GM10248 (cell line): ENCODE measurements at regions not wholly inside any gene's neighbourhood (a gene's known extent, or its start where the extent isn't known, plus 50 kb on each side); places are given as distances from the start of the nearest gene placed in this dataset.

Experiments
- CTCF ChIA-PET: fragments of 300-600 bp; sonication (Branson Sonifier 250); formaldehyde crosslinking; extraction: SDS; loops from one replicate; lab custom pipeline; 2021; ENCODE audit warnings: antibody characterized with exemption; lab: Yijun Ruan, JAX
- POLR2A ChIA-PET: fragments of 350-650 bp; sonication (Branson Sonifier 250); formaldehyde crosslinking; extraction: SDS; loops from one replicate; lab custom pipeline; 2020; ENCODE audit warnings: antibody characterized with exemption; lab: Yijun Ruan, JAX
- DNase-seq: peaks from one replicate; pipeline ENCODE4 v3.0.0; 2012; ENCODE audit errors: extremely low spot score
- TF ChIP-seq, protein P1 (sequence below): IDR thresholded peaks from 2 replicates; pipeline ENCODE4 v1.5.1; 2012; ENCODE audit warnings: mild to moderate bottlenecking, low read depth; ENCODE audit errors: extremely low read depth, missing control alignments, control extremely low read depth

DNA sequence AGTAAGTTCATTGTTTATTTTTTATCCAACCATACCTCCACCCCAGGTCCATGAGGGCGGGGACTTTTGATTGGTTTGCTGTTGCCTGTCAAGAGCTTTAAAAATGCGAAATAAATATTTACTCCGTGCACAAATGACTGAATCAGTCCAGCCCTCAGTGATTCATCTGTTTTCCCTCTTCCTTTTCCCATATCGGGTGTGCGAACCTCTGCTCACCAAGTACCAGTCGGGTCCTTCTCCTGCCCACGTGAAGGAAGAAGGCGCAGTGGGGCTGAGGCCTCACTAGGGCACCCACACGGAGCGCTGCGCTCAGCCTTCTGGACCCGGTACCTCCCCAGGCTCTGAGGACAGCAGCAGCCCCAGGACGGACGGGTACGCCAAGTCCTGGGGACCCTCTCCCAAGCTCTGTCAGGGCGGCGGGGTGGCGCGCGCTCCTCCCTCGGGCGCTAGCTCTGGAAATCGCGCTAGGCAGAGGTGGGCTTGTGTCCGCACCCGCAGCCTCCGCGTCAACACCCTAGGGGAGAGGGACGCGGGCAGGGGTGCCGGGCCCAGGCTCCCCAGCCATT, 70.5 kb upstream of the EPHB3 start:
- no peak for DNase-seq
- TF ChIP-seq, protein P1, sequence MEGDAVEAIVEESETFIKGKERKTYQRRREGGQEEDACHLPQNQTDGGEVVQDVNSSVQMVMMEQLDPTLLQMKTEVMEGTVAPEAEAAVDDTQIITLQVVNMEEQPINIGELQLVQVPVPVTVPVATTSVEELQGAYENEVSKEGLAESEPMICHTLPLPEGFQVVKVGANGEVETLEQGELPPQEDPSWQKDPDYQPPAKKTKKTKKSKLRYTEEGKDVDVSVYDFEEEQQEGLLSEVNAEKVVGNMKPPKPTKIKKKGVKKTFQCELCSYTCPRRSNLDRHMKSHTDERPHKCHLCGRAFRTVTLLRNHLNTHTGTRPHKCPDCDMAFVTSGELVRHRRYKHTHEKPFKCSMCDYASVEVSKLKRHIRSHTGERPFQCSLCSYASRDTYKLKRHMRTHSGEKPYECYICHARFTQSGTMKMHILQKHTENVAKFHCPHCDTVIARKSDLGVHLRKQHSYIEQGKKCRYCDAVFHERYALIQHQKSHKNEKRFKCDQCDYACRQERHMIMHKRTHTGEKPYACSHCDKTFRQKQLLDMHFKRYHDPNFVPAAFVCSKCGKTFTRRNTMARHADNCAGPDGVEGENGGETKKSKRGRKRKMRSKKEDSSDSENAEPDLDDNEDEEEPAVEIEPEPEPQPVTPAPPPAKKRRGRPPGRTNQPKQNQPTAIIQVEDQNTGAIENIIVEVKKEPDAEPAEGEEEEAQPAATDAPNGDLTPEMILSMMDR = no peak
- POLR2A ChIA-PET = no interaction called here
- CTCF ChIA-PET = interaction anchor here (1.3 kb wide), 1 partner anchor 10 kb away, joined by 4 read pairs; no protein-coding TSS in a partner anchor

DNA sequence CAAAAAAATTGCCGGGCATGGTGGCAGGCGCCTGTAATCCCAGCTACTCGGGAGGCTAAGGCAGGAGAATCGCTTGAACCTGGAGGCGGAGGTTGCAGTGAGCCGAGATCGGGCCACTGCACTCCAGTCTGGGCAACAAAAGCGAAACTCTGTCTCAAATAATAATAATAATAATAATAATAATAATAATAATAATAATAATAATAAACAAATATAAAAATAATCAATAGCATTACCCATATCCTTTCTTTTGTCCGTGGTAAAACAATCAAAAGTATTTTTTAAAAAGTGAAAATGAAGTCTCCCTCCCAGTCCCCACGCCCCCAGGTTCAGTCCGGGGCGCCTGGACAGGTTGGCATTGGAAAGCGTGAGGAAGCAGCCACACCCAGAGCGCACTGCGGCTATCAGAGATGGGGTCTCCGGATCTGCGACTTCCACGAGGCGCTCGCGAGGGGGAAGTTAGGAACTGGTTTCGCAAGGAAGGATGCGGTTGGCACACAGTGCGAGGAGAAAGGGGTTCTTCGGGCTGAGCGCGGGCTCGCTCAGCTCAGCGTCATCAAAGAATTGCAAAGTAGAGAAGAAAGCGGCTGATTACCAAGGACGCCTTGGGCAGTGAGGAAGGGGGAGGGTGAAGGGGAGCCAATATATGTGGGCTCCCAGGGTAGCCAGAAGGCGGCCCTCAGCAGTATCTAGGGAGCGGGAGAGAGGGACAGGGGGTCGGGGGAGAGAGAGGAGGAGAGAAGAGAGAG, 69.5 kb upstream of the EPHB3 start:
- ChIA-PET POLR2A (no interaction called here), CTCF (no interaction called here)
- no peak for DNase-seq
- TF ChIP-seq, protein P1 = no peak

DNA sequence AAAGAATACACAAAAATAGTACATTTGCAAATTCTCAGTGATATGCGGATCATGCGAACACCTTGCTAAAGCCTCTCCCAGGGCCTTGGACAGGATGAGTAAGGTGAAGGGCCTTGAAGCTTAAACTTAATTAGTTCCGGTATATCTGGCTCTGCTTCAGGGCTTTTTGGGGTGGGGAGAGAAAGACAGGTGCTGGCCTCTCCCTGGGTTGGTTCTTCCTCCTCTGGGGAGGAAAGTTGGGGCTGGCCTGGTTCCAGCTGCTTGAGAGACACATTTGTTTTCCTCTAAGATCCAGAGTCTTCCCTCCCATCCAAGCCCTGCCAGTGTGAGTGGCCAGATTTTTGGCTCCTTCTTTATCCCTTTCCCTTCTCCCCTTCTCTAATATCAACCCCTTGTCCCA, 64.7 kb upstream of the EPHB3 start:
- POLR2A ChIA-PET = no interaction called here
- CTCF ChIA-PET = no interaction called here
- DNase-seq = no peak
- TF ChIP-seq, protein P1 = no peak

DNA sequence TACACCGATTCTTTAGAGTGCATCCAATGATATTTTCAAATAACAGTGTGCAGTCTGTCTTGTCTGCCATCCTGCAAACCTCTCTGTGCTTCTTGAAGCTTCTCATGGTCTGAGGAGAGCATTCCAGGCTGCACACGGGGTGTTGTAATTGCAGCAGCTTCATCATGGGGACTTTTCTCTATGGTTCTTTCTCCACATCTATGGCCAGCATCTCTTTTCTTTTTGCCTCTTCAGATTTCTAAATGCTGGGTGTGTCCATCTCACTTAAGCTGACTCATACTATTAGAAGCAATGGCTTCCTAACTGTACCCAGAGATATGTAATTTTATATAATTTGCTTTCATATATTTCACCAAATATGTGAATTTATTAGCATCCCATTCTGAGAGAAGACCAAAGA, 63.8 kb upstream of the EPHB3 start:
- DNase-seq = no peak
- ChIA-PET CTCF (no interaction called here), POLR2A (interaction anchor here (0.6 kb wide), 1 partner anchor 533 kb away, joined by 9 read pairs; no protein-coding TSS in a partner anchor)
- TF ChIP-seq, protein P1 = no peak

DNA sequence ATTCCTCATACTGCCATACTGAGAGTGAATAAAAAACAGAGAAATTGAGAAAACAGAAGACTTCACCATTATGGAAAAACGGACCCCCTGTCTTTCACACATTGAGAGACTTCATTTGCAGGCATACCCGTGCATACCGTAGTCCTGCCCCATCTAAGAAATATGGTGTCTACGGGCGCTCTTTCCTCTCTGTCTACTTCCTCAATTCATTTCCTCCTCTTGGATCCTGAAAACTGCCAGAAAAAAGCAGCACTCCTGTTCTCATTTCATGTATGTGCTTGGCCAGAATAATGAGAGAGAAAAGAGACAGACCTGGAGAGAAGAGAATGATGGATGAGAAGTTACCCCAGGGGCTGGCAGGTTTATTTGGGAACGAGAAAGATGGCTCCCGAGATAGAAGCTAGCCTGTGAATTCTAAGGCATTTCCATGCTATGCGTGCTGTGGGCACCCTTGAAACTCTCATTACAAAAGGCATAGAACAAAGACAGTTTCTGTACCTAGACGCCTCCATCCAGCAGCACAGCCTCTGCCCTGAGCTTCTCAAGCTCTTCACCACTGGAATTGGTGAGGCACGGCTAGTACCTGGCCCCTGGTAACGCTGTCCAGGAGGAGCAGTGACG, 62.5 kb upstream of the EPHB3 start:
- CTCF ChIA-PET = interaction anchor here (3.0 kb wide), 1 partner anchor 15 kb away, joined by 10 read pairs; no protein-coding TSS in a partner anchor
- TF ChIP-seq, protein P1 = no peak
- POLR2A ChIA-PET = no interaction called here
- DNase-seq = no peak

DNA sequence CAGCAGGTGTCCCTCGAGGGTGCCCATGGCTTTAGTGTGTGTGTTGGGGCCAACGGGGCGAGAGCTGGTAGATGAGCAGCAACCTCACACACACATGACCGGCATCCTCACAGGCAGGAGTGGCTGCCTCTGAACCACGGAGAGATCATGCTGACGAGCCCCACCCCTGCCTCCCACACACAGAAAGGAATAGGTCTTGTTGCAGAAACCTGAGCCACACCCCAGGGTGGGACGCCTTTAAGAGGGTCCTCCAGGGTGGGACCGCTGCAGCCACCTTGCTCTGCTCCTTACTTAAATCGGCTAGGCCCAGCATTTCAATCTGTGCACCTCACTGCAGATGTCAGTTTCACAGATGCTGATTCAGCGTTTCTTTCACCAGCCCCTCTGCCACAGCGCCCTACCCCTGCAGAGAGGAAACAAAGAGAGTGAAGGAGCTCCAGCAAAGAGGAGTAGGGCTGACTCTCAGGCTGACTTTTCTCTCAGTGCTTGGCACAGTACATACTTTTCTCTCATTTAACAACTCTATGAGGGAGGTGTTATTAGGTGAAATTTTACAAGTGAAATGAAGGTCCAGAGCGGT, 61.2 kb upstream of the EPHB3 start:
- TF ChIP-seq, protein P1 = no peak
- ChIA-PET CTCF (interaction anchor here (1.4 to 3.0 kb wide), 2 partner anchors 13 to 18 kb away, joined by 3 to 10 read pairs; no protein-coding TSS in a partner anchor), POLR2A (interaction anchor here (0.6 kb wide), 1 partner anchor 140 kb away, joined by 3 read pairs; no protein-coding TSS in a partner anchor)
- DNase-seq = no peak
